HCT116 (cell line): ENCODE measurements at regions not wholly inside any gene's neighbourhood (a gene's known extent, or its start where the extent isn't known, plus 50 kb on each side); places are given as distances from the start of the nearest gene placed in this dataset.

Experiments used
- ATAC-seq: fragments of 200-7000 bp; cut with Tn5 transposase; 2 replicates; pipeline ENCODE4 v1.9.1; 2020; ENCODE audit warnings: mild to moderate bottlenecking, moderate library complexity
- BruUV-seq: library from RNA; stranded (reverse); fragments of 400-500 nt; replicated peaks from 2 replicates; lab custom pipeline; 2021; lab: Mats Ljungman, UMichigan
- CTCF ChIA-PET: fragments of 300-600 bp; sonication (Branson Sonifier 250); formaldehyde crosslinking; loops from one replicate; lab custom pipeline; 2021; ENCODE audit warnings: antibody characterized with exemption; lab: Charles Lee
- POLR2A ChIA-PET: fragments of 300-600, 350-600 bp; sonication (Branson Sonifier 250); formaldehyde crosslinking; loops from one replicate; lab custom pipeline; 2021; ENCODE audit warnings: antibody characterized with exemption; lab: Charles Lee
- RAD21 ChIA-PET, 2 experiments: fragments of 300-600 bp; sonication (Branson Sonifier 250); formaldehyde crosslinking; loops; one replicate each; lab custom pipeline; 2023; ENCODE audit warnings: low total read pairs in 2 of 2; ENCODE audit not compliant: uncharacterized antibody in 2 of 2, unreplicated experiment in 2 of 2, low non-redundant PET in 1 of 2; lab: Charles Lee
- DNase-seq: peaks from one replicate; pipeline ENCODE4 v3.0.0-alpha.2; 2010; ENCODE audit warnings: low read depth, low spot score
- H2AFZ ChIP-seq: fragments of 200-600 bp; shearing (Covaris generic), sonication (generic); 2 replicates; pipeline ENCODE4 v1.6.1; 2017; ENCODE audit warnings: low read depth, mixed run types, mixed read lengths, antibody characterized with exemption, low read length; ENCODE audit not compliant: poor library complexity, severe bottlenecking
- H3K27ac ChIP-seq: 2 replicates; pipeline ENCODE4 v1.5.1; 2012; ENCODE audit warnings: low read depth, low read length
- H3K27me3 ChIP-seq: fragments of 200-600 bp; sonication (generic); 2 replicates; pipeline ENCODE4 v1.6.1; 2016; ENCODE audit warnings: mixed run types, low read length, mixed read lengths; ENCODE audit not compliant: insufficient read depth
- H3K36me3 ChIP-seq, 2 experiments: fragments of 200-500 bp in 1 of 2; fragments of 200-600 bp in 1 of 2; sonication (Bioruptor generic) in 1 of 2; sonication (generic) in 1 of 2; 2 replicates each; pipeline versions ENCODE4 v1.5.1 to v1.6.1; 2014 to 2016; ENCODE audit warnings: low read length in 2 of 2, inconsistent platforms in 1 of 2, mixed read lengths in 1 of 2, mixed run types in 1 of 2; ENCODE audit not compliant: insufficient read depth in 2 of 2, control insufficient read depth in 1 of 2
- H3K4me1 ChIP-seq, 2 experiments: fragments of 200-600 bp in 1 of 2; sonication (generic) in 1 of 2; 2 replicates each; pipeline versions ENCODE4 v1.5.1 to v1.6.1; 2012 to 2017; ENCODE audit warnings: low read length in 2 of 2, inconsistent platforms in 1 of 2, mild to moderate bottlenecking in 1 of 2, mixed read lengths in 1 of 2, mixed run types in 1 of 2, moderate library complexity in 1 of 2; ENCODE audit not compliant: insufficient read depth in 2 of 2, control insufficient read depth in 1 of 2
- H3K4me2 ChIP-seq: fragments of 200-600 bp; sonication (generic); 2 replicates; pipeline ENCODE4 v1.6.1; 2017; ENCODE audit warnings: mixed run types, low read length, mixed read lengths
- H3K4me3 ChIP-seq, 2 experiments: fragments of 200-600 bp in 1 of 2; sonication (generic) in 1 of 2; replicated peaks in 1 of 2; 2 replicates each; pipeline ENCODE4 v1.5.1; 2011 to 2016; ENCODE audit warnings: low read length in 2 of 2, control low read depth in 1 of 2, low read depth in 1 of 2, mild to moderate bottlenecking in 1 of 2, mixed read lengths in 1 of 2, mixed run types in 1 of 2
- H3K79me2 ChIP-seq: fragments of 200-600 bp; sonication (generic); 2 replicates; pipeline ENCODE4 v1.6.1; 2017; ENCODE audit warnings: mild to moderate bottlenecking, mixed run types, low read length, moderate library complexity, mixed read lengths; ENCODE audit not compliant: insufficient read depth
- H3K9ac ChIP-seq: fragments of 200-600 bp; sonication (generic); 2 replicates; pipeline ENCODE4 v1.6.1; 2016; ENCODE audit warnings: low read length, mixed read lengths
- H3K9me2 ChIP-seq: fragments of 200-600 bp; sonication (generic), shearing (Covaris generic); 2 replicates; pipeline ENCODE4 v1.6.1; 2017; ENCODE audit warnings: mixed run types, mild to moderate bottlenecking, moderate library complexity; ENCODE audit not compliant: insufficient read depth
- H3K9me3 ChIP-seq, 2 experiments: fragments of 200-500 bp in 1 of 2; fragments of 200-600 bp in 1 of 2; sonication (Bioruptor generic) in 1 of 2; sonication (generic) in 1 of 2; 2 replicates each; pipeline ENCODE4 v1.6.1; 2014 to 2017; ENCODE audit warnings: low read length in 2 of 2, mixed read lengths in 2 of 2, inconsistent platforms in 1 of 2, low read depth in 1 of 2, mild to moderate bottlenecking in 1 of 2, mixed run types in 1 of 2, moderate library complexity in 1 of 2; ENCODE audit not compliant: control insufficient read depth in 1 of 2, insufficient read depth in 1 of 2
- H4K20me1 ChIP-seq: fragments of 200-600 bp; sonication (generic), shearing (Covaris generic); 2 replicates; pipeline ENCODE4 v1.6.1; 2017; ENCODE audit warnings: mixed run types, mild to moderate bottlenecking, moderate library complexity; ENCODE audit not compliant: insufficient read depth
- ATF3 ChIP-seq: IDR thresholded peaks from 2 replicates; pipeline ENCODE4 v1.6.1; 2012
- CBX3 ChIP-seq: IDR thresholded peaks from 2 replicates; pipeline ENCODE4 v1.6.1; 2012; ENCODE audit warnings: low read depth
- CEBPB ChIP-seq: IDR thresholded peaks from 2 replicates; pipeline ENCODE4 v1.6.1; 2012; ENCODE audit warnings: low read depth
- CTCF ChIP-seq, 3 experiments: fragments of 200-600 bp in 1 of 3; sonication (generic) in 1 of 3; IDR thresholded peaks in 2 of 3; conservative IDR thresholded peaks in 1 of 3; 2 replicates each; pipeline ENCODE4 v1.5.1; 2012 to 2017; ENCODE audit warnings: low read depth in 2 of 3, low read length in 2 of 3, antibody characterized with exemption in 1 of 3, borderline replicate concordance in 1 of 3, control low read depth in 1 of 3, mild to moderate bottlenecking in 1 of 3, mixed read lengths in 1 of 3, mixed run types in 1 of 3, moderate library complexity in 1 of 3; ENCODE audit not compliant: insufficient read depth in 1 of 3
- EGR1 ChIP-seq: IDR thresholded peaks from 2 replicates; pipeline ENCODE4 v1.6.1; 2012; ENCODE audit warnings: low read depth
- ELF1 ChIP-seq: IDR thresholded peaks from 2 replicates; pipeline ENCODE4 v1.6.1; 2012; ENCODE audit warnings: low read depth, borderline replicate concordance
- EZH2phosphoT487 ChIP-seq: fragments of 200-600 bp; IDR thresholded peaks from 2 replicates; pipeline ENCODE4 v1.6.1; 2018; ENCODE audit warnings: antibody characterized with exemption, borderline replicate concordance
- FOSL1 ChIP-seq: IDR thresholded peaks from 2 replicates; pipeline ENCODE4 v1.6.1; 2012; ENCODE audit warnings: low read depth
- MAX ChIP-seq: IDR thresholded peaks from 2 replicates; pipeline ENCODE4 v1.6.1; 2012
- POLR2A ChIP-seq: IDR thresholded peaks from 2 replicates; pipeline ENCODE4 v1.7.0; 2011; ENCODE audit warnings: borderline replicate concordance; ENCODE audit not compliant: insufficient read depth, insufficient read length; ENCODE audit errors: extremely low read depth
- POLR2AphosphoS5 ChIP-seq: IDR thresholded peaks from 2 replicates; pipeline ENCODE4 v1.6.1; 2011; ENCODE audit warnings: mild to moderate bottlenecking, low read depth, low read length, moderate library complexity
- REST ChIP-seq: IDR thresholded peaks from 2 replicates; pipeline ENCODE4 v1.6.1; 2012; ENCODE audit warnings: low read depth
- SIN3A ChIP-seq: IDR thresholded peaks from 2 replicates; pipeline ENCODE4 v1.6.1; 2012; ENCODE audit warnings: low read depth
- SP1 ChIP-seq: IDR thresholded peaks from 2 replicates; pipeline ENCODE4 v1.6.1; 2012; ENCODE audit warnings: low read depth
- TCF7L2 ChIP-seq: IDR thresholded peaks from 2 replicates; pipeline ENCODE4 v1.7.0; 2011; ENCODE audit warnings: borderline replicate concordance, inconsistent platforms; ENCODE audit not compliant: insufficient read depth, insufficient read length; ENCODE audit errors: extremely low read depth
- YY1 ChIP-seq: IDR thresholded peaks from 2 replicates; pipeline ENCODE4 v1.6.1; 2011; ENCODE audit warnings: low read length, low read depth, moderate library complexity, mild to moderate bottlenecking; ENCODE audit not compliant: insufficient replicate concordance; ENCODE audit errors: extremely low read depth
- ZBTB33 ChIP-seq: IDR thresholded peaks from 2 replicates; pipeline ENCODE4 v1.6.1; 2011; ENCODE audit warnings: mild to moderate bottlenecking, low read length, moderate library complexity; ENCODE audit not compliant: insufficient replicate concordance; ENCODE audit errors: extremely low read depth
- ZFX ChIP-seq: fragments of 450-650 bp; IDR thresholded peaks from 2 replicates; pipeline ENCODE4 v1.6.1; 2017
- ZNF274 ChIP-seq: fragments of 200-500 bp; sonication (Bioruptor generic); IDR thresholded peaks from 2 replicates; pipeline ENCODE4 v1.6.1; 2014; ENCODE audit warnings: mild to moderate bottlenecking, low read depth, low read length, inconsistent platforms
- intact Hi-C: fragments of 100-400 bp; cut with micrococcal nuclease; formaldehyde crosslinking; loops from 2 replicates; pipeline ENCODE4 v1.10.0; 2022

- ATAC-seq (no peak), DNase-seq (no peak)
- POLR2A ChIA-PET, result no interaction called here
- no peaks in the 10 kb centered on the region for H3K27me3 ChIP-seq
- H3K9me2 ChIP-seq, result no peaks in the 10 kb centered on the region
- H3K27ac ChIP-seq, result no peak overlapping the region
- no peaks in the 10 kb centered on the region for H3K36me3 ChIP-seq
- no peaks in the 10 kb centered on the region for H3K79me2 ChIP-seq
- no peaks in the 10 kb centered on the region for H4K20me1 ChIP-seq
- CTCF ChIA-PET, result no interaction called here
- no peaks in the 10 kb centered on the region for H3K9me3 ChIP-seq
- no TSS peak for BruUV-seq
- H2AFZ ChIP-seq, result no peak overlapping the region
- no peak overlapping the region for H3K4me3 ChIP-seq
- RAD21 ChIA-PET, result no interaction called here
- no peak overlapping the region for H3K9ac ChIP-seq
- intact Hi-C loops, result no loop called here
- TF ChIP-seq CBX3 (no peak), SP1 (no peak), SIN3A (no peak), ATF3 (no peak), POLR2AphosphoS5 (no peak), CEBPB (no peak), ELF1 (no peak), EGR1 (no peak), FOSL1 (no peak), REST (no peak), EZH2phosphoT487 (no peak), ZBTB33 (no peak), TCF7L2 (no peak), ZNF274 (no peak), ZFX (no peak), CTCF (IDR thresholded peaks at IDR 0.05 in 2 of 3, conservative IDR thresholded peaks at IDR 0.05 in 1 of 3; ENCODE audit: borderline replicate concordance in 1 of 3, insufficient read depth in 1 of 3, low read depth in 2 of 3, low read length in 2 of 3) (no peak), MAX (no peak), POLR2A (no peak), YY1 (no peak)
- H3K4me1 ChIP-seq, result no peaks in the 10 kb centered on the region
- no peak overlapping the region for H3K4me2 ChIP-seq
These were observed 216.2 kb downstream of the BCL11B start for GRCh38 chr14:99055816-99056215.
